ENCODE measurements at regions not wholly inside any gene's neighbourhood (a gene's known extent, or its start where the extent isn't known, plus 50 kb on each side); places are given as distances from the start of the nearest gene placed in this dataset.
"Not testable (repeated sequence)": the region's sequence is repeated elsewhere in the genome, so short reads cannot be mapped to it uniquely, and the experiment has no call there.

DNA sequence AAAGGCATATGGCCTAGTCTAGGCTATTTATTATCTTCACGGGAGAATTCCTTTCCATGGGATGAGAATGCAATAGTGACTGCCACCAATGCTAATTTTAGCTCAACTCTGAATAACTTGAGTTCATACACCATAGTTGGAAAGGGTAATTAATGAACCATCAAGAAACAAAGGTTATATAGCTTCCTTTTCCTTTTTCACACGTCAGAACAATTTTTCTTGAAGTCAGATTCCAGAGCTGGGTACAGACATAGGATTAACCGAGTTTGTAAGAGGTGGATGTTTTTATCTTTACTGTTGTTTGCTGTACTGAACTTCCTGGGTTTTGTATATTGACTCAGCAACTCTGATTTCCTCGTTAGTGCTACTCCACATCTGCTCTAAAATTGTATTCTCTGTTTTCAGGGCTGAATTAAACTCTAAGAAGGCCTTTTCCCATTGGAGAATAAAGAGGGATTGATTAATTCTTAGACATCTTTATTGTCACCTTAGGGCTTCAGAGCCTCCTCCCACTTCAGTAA, 262.0 kb downstream of the NUF2 start:
- DNase-seq: no peak

DNA sequence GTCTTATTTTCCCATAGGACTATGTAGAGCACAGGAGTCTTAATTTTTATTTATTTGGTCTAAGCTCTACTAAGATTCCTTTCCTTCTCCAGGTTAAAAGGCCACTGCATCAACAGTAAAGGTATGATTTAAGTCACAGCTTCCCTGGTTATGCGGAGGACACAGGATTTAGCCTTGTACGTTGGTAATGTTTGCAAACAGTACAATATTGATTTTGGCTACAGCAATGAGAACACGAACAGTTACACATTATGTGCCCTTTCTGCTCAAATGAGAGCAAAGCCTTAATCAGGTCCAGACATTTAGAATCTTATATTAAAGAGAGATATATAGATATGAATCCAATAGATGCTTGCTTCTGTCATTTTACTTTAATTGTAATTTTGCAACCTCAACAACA, 264.0 kb downstream of the NUF2 start:
- DNase-seq: no peak

DNA sequence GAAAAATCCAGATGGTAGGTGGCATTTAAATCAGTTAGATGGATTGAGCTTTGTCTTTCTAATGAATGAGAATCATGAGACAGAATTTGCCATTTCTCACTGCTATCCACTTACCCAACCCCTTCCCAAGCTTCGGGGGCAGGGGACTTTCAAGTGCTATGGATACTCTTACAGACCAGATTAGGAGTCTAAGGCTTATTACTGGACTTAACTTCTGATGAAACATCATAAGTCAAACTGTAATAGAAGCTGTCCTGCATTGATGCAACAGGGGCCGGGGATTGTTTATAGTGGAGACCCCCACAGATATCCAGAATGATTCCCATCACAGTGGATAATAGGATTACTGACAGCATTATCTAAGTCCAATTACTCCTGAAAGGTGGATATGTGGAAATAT, 267.0 kb downstream of the NUF2 start:
- DNase-seq: no peak

DNA sequence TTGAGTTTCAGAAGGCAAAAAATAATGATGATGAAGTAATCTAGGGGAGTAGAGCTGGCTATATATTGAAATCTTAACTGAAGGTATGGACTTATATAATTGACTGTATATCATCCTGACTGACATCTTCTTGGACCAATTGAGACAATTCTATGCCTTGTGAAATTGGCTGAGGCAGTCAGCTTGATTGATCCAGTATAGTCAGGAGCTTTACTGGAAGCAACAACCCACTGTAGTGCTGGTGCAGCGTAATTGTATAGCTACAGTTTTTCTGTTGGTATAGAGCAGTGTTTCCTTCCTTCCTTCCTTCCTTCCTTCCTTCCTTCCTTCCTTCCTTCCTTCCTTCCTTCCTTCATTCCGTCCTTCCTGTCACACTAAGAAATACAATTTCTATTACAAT, 268.0 kb downstream of the NUF2 start:
- DNase-seq: no peak

DNA sequence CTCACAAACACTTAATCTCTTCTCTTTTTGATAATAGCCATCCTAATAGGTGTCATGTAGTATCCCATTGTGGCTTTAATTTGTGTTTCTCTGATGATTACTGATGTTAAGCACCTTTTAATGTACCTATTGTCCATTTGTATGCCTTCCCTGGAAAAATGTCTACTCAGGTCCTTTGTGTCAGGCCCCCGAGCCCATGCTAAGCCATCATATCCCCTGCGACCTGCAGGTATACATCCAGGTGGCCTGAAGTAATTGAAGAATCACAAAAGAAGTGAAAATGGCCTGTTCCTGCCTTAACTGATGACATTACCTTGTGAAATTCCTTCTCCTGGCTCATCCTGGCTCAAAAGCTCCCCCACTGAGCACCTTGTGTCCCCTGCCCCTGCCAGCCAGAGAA, 269.4 kb downstream of the NUF2 start:
- DNase-seq: not testable (repeated sequence)

DNA sequence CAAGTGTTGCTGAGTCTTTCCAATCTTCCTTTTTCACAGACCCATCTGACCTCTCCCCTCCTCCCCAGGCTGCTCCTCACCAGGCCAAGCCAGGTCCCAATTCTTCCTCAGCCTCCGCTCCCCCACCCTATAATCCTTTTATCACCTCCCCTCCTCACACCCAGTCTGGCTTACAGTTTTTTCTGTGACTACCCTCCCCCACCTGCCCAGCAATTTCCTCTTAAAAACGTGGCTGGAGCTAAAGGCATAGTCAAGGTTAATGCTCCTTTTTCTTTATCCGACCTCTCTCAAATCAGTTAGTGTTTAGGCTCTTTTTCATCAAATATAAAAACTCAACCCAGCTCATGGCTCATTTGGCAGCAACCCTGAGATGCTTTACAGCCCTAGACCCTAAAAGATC, 270.9 kb downstream of the NUF2 start:
- DNase-seq: not testable (repeated sequence)

DNA sequence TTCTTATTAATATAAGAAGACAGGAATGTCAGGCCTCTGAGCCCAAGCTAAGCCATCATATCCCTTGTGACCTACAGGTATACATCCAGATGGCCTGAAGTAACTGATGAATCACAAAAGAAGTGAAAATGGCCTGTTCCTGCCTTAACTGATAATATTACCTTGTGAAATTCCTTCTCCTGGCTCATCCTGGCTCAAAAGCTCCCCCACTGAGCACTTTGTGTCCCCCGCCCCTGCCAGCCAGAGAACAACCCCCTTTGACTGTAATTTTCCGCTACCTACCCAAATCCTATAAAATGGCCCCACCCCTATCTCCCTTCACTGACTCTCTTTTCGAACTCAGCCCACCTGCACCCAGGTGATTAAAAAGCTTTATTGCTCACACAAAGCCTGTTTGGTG, 274.4 kb downstream of the NUF2 start:
- not testable (repeated sequence) for DNase-seq

DNA sequence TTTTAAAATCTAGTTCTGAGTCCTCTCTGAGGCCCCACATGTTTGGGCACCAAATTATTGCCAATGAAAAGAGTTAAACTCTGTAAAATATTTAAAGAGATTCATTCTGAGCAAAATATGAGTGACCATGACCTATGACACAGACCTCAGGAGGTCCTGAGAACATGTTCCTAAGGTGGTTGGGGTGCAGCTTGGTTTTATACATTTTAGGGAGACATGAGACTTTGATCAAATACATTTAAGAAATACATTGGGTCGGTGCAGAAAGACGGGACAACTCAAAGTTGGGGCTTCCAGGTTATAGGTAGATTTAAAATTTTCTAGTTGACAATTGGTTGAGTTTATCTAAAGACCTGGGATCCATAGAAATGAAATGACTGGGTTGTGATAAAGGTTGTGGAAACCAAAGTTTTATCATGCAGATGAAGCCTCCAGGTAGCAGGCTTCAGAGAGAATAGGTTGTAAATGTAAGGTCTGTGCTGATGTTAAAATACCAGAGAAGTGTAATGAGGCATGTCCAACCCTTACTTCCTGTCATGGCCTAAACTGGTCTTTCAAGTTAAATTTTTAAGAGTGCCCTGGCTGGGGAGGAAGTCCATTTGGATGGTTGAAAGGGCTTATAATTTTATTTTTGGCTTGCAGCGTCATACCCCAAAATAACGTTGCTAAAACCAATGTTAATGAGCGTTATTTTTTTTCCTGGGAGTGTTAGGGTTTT, 274.9 kb downstream of the NUF2 start:
- DNase-seq: no peak

DNA sequence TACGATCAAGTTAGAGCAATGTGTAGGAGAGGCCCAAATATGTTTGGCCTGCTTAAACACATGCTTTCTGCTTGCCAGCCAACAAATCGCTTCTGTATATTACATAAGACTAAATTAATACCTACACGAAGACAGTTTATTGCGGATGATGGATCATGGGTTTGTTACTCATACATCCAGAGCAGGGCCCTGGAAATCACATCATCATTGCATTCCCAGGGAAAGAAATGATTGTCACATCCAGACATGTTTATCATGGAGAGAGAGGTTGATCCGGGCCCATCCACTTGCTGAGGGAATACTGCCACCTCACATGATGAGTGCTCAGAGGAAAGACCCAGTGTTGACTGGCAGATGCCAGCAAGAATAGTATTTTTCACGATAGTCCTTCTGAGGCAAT, 282.6 kb downstream of the NUF2 start:
- DNase-seq: no peak

DNA sequence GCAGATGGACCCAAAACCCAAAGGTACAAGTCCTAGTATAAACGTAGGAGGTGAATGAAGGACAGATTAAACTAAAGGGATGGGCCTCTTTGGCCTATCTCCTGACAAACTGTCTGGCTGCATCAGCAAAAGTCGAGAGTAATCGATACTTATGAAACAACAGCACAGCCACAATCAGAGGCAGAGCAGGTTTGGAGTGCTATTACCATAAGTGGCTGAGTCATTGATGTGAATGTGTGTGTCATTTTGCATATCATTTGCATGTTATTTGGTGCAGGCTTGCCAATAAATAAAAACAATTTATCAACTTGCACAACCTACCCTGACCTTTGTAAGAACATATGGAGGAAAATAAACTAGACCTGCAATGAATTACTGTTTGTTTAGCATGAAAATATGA, 283.1 kb downstream of the NUF2 start:
- no peak for DNase-seq

DNA sequence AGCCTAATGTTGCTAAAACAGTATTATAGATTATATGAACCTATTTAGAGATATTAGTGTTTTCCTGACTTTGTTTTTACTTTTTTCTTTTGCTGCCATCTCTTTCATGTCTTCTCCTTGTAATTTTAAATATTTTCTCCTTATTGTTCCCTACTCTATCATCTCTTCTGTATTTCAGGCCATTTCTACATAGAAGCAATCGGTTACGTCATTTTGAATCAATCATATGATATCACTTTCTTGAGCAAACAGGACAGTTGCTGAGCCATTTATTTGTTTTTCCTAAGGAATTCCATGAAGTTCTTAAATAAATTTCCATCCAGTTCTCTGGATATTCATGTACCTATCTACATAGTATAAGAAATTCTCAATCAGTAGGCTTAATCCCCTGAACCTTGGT, 287.2 kb downstream of the NUF2 start:
- no peak for DNase-seq

DNA sequence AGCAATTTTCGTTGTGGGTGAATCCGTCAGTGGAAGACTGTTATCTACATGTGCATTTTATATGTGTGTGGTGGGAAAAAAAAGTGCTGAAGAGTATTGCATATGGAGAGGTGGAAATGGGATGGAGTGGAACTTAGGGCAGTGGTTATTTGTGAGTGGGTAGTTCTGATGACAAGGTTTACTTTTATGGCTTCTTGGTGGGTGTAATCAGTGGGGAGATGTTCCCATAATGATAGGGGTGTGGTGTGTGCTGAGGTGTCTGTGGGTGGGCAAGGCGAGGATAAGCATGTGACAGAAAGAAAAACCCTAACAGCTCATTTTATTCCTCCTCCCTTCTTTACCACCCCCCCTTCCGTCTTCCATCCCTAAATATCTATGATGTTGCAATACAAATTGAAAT, 288.1 kb downstream of the NUF2 start:
- DNase-seq: no peak

DNA sequence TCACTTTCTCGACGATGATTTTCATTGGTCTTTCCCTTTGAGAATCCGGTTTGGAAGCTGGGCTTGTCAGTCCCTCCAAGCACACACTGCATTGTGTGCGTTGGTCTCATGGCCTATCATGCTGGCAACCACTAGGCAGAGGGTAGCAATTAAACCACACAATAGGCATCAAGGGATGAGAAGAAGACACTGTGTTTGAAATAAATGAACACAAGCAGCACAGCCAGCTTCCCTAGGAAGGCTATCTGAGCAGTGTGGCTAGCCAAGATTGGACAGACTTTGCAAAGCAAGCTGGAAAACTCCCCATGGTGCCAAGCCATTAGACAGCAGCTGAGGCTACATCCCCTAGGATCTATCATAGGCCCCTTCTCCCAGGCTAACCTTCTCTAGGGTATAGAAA, 288.7 kb downstream of the NUF2 start:
- no peak for DNase-seq

DNA sequence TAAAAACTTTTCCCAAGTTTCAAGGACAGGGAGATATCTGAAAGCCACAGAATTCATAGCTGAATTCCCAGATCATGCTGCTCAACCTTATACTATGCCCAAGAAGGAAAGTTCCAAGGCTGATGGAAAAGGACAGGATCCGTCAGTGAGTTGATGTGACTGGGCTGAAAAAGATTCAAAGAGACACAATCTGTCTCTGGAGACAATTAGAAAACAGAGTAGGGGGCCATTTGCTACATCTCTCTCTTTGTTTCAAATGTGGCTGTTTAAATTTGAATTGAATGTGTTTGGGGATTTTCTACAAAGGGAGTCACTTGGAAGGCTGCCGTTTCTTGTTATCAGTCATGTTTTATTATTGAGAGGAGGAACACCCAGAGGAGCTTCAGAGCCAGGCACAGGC, 292.6 kb downstream of the NUF2 start:
- no peak for DNase-seq

DNA sequence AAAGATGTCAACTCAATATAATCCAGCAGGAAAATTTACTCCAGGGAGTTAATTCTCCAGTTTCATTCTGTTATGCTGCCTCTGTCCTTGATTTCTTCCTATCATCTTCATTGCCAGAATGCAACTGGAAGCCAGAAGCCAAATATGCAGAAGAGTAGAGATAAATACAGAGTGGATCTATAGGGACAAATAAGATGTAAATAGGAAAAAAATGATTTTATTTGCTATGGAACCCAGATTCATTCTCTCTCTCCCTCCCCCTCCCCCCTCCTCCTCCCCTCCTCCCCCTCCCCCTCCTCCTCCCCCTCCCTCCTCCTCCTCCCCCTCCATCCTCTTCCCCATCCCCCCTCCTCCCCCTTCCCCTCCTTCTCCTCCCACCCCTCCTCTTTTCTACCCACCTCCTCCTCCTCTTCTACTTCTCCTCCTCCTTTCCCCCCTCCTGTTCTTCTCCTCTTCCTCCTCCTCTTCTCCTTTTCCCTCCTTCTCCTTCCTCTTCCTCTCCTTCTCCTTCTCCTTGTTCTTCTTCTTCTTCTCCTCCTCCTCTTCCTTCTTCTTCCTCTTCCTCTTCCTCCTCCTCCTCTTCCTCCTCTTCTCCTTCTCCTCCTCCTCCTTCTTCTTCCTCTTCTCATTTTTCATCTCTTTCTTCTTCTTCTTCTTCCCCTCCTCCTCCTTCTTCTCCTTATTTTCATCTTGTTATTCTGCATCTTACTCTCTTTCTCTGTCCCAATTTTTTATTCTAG, 306.4 kb downstream of the NUF2 start:
- no peak for DNase-seq

DNA sequence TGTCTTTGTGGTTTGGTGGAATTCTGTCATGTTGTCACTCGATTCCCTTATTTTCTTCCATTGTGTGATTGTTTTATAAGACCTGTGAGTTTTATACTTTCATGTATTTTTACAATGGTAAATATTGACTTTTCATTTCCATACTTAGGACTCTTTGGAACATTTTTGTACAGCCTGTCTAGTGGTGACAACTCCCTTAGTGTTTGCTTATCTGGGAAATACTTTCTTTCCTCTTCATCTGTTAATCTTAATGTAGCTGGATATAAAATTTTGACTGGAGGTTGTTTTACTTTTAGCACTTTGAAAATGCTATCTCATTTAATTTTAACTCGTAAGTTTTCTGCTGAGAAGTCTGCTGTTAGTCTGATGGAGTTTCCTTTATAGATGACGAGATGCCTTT, 310.5 kb downstream of the NUF2 start:
- no peak for DNase-seq

DNA sequence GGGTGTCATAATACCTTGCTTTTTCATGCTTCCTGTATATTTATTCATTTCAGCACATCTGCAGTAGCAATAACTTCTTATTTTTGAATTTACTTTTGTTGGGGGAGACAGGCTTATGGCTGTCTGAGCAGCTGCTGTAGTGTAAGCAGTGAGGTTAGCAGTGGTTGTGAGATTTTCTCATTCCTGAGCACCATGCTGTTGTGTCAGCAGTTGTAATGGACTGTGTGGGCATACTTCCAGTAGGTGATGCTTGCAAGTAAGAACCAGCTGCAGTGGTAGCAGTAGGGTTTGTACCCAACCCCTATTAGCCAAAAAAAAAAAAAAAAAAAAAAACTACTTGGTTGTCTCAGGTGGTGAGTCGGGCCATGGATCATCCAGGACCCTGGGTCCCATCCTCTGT, 311.6 kb downstream of the NUF2 start:
- DNase-seq: no peak

DNA sequence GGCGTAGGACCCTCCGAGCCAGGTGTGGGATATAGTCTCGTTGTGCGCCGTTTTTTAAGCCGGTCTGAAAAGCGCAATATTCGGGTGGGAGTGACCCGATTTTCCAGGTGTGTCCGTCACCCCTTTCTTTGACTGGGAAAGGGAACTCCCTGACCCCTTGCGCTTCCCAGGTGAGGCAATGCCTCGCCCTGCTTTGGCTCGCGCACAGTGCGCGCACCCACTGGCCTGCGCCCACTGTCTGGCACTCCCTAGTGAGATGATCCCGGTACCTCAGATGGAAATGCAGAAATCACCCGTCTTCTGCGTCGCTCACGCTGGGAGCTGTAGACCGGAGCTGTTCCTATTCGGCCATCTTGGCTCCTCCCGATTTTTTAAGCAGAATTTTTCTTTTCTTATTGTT, 323.9 kb downstream of the NUF2 start:
- not testable (repeated sequence) for DNase-seq

DNA sequence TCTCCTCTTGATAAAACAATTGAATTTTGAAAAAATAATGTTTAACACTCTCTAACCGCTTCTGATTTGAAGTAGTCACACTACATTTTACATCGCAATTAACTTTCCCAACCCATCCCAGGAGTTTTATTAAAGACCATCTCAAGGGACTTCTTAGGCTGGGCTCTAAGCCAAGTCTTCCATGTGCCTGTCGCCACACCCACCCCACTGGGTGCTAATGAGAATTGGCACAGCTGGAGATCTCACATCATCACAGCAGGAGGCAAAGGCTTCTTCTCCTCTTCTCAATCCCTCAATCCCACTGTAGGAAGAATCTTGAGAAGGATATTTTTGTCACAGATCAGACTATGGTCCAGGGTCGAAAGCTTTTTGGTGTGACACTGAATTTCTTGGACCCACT, 328.9 kb downstream of the NUF2 start:
- DNase-seq: no peak

DNA sequence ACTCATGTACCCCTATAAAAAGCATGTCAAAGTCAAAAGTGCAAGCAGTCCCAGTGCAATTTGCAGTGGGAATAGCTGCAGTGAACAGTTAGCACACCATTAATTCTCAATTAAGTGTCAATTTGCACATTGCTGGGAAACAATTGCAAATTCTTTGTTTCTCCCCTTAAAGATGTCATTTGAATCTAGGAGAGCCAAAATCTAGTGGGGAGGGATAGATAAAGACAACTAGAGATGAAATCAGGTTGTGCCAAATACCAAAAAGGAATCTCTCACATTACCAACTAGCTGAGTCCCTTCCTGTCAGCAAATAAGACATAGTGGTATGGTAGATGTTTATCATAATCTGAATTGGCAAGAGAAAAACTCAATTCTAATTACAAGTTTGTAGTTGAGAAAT, 330.7 kb downstream of the NUF2 start:
- DNase-seq: no peak

DNA sequence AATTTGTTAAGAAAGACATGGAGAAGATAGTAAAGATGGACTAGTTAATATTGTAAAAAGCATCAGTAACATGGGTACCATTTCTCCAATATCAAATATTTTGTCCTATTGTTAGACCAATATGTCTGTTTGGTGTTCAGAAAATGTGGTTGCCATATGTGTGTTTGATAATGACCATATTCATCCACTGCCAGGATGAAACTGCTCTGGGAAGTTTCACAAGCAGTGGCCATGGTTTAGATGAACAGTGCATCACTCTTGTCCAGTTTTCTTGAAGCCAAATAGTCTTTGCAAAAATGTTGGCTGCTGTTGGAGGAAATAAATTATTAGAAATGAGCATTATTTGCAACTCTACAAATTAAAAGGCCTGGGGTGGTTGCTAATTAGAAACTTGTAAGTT, 333.8 kb downstream of the NUF2 start:
- DNase-seq: no peak

DNA sequence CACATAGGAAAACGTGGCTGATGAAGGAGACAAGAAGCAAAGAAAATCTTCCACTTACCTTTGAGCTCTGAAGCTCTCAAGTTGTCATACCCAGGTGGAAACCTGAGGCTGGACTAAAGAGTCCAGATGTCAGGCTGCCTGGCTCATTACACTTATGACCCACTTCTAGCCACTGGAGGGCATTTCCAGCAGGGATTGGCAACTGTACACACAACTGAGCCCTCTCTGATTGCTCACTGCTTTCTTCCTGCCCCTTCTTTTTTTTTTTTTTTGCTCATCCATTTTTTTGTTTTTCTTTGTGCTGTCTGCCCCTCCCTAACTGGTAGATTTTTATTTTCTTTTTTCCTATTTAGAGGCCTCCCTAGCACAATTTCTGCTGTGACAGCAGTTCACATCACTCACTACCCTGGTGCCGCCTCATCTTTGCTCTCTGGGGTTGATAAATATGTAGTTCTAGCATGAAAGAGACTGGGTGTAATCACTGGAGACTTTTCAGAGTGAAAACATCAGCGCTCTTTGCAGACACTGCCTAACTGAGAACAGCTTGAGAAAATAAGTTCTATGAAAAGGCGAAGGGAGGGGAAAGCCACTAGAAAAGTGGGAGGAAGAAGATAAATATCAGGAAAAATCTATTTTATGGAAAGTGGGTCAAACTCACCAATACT, 334.5 kb downstream of the NUF2 start:
- DNase-seq: no peak

DNA sequence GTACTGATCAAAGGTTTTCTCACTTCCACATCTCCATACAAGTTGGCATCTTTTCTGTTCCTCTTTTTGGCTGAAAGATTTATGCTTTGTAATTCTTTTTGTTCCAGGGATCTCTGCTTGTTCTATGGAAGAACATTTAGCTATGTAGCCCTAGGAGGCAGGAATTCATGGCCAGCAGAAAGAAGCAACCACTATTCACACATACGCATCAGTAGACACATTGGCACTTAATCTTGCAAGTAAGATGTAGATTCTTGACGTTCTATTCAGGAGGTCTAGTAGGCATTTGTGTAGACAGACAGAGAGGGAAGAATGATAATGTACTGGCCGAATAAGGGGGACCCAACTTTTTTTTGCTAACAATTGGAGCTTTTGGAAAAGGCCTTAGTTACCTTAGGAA, 336.0 kb downstream of the NUF2 start:
- no peak for DNase-seq

DNA sequence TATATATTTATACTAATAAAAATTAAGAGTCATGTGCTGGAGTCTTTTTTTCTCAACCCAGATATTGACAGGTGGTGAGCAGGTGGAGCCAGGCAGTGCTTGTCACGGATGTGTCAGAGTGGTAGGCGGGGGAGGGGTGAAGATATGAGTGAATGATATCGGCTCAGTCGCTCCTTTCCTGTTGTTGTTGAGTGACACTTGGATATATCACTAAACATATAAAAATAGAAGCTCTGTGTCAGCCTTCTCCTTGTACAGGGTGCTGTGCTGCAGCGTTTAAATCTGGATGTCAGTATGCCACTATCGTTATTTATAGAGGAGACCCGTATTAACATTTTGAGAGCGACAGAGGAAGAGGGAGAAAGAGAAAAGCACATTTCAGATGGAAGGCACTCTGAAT, 339.6 kb downstream of the NUF2 start:
- no peak for DNase-seq
